Dedifferentiated amniotic fluid mesenchymal stem cell (primary cell): ENCODE measurements at regions not wholly inside any gene's neighbourhood (a gene's known extent, or its start where the extent isn't known, plus 50 kb on each side); places are given as distances from the start of the nearest gene placed in this dataset.

Experiments
- DNase-seq: peaks from one replicate; pipeline ENCODE4 v3.0.0-alpha.2; 2016; ENCODE audit errors: extremely low spot score

- no peak for DNase-seq
Measured at GRCh38 chr2:37782155-37782673, 110.8 kb upstream of the CDC42EP3 start.

GRCh38 chr2:37782721-37783371 lies 111.4 kb upstream of the CDC42EP3 start:
- peak; percentile 69 for DNase-seq

GRCh38 chr2:37783545-37783944 lies 112.1 kb upstream of the CDC42EP3 start:
- no peak for DNase-seq

GRCh38 chr2:37784071-37784758 lies 112.8 kb upstream of the CDC42EP3 start:
- DNase-seq: no peak

GRCh38 chr2:37784759-37785149 lies 113.3 kb upstream of the CDC42EP3 start:
- DNase-seq: no peak

GRCh38 chr2:37786191-37786698 lies 114.8 kb upstream of the CDC42EP3 start:
- DNase-seq: no peak

GRCh38 chr2:37786854-37787253 lies 115.4 kb upstream of the CDC42EP3 start:
- DNase-seq: no peak

- DNase-seq: no peak
Measured at GRCh38 chr2:37788602-37789209, 117.3 kb upstream of the CDC42EP3 start.

- no peak for DNase-seq
Measured at GRCh38 chr2:37790019-37790418, 118.6 kb upstream of the CDC42EP3 start.

- no peak for DNase-seq
Measured at GRCh38 chr2:37790462-37790861, 119.0 kb upstream of the CDC42EP3 start.

GRCh38 chr2:37792366-37792765 lies 120.9 kb upstream of the CDC42EP3 start:
- no peak for DNase-seq

- DNase-seq: no peak
Measured at GRCh38 chr2:37793004-37793403, 121.6 kb upstream of the CDC42EP3 start.

GRCh38 chr2:37794717-37795116 lies 123.3 kb upstream of the CDC42EP3 start:
- no peak for DNase-seq

- DNase-seq: no peak
Measured at GRCh38 chr2:37795456-37795855, 124.0 kb upstream of the CDC42EP3 start.

GRCh38 chr2:37795938-37796337 lies 124.5 kb upstream of the CDC42EP3 start:
- peak; percentile 94 for DNase-seq

GRCh38 chr2:37796481-37796880 lies 125.0 kb upstream of the CDC42EP3 start:
- no peak for DNase-seq

GRCh38 chr2:37797081-37797480 lies 125.6 kb upstream of the CDC42EP3 start:
- no peak for DNase-seq

GRCh38 chr2:37798315-37799005 lies 126.6 kb upstream of the RMDN2 start:
- no peak for DNase-seq

GRCh38 chr2:37800176-37800858 lies 124.8 kb upstream of the RMDN2 start:
- DNase-seq: no peak

GRCh38 chr2:37802211-37802752 lies 122.8 kb upstream of the RMDN2 start:
- peak; percentile 45 for DNase-seq

- DNase-seq: peak; percentile 98
Measured at GRCh38 chr2:37802899-37803379, 122.1 kb upstream of the RMDN2 start.
